ENCODE measurements at regions not wholly inside any gene's neighbourhood (a gene's known extent, or its start where the extent isn't known, plus 50 kb on each side); places are given as distances from the start of the nearest gene placed in this dataset.

GRCh38 chr13:108425056-108425455 is 155.5 kb downstream of the TNFSF13B start:
- H3K27me3 ChIP-seq, result no peaks in the 10 kb centered on the region
- H3K4me3 ChIP-seq (ENCODE audit: low read depth in 1 of 2, low read length in 1 of 2), result no peak overlapping the region
- no peak overlapping the region for H3K27ac ChIP-seq
- peaks cover under 1 to 2% of the 10 kb centered on the region in 2 experiments for H3K4me1 ChIP-seq (ENCODE audit: control insufficient read depth in 1 of 2, insufficient read depth in 1 of 2, low read depth in 1 of 2, low read length in 1 of 2)
- no peaks in the 10 kb centered on the region for H3K9me3 ChIP-seq
- TF ChIP-seq CTCF (IDR thresholded peaks at IDR 0.05), result no peak
- H3K36me3 ChIP-seq, result no peaks in the 10 kb centered on the region

GRCh38 chr13:108426893-108427292 is 157.4 kb downstream of the TNFSF13B start:
- Histone ChIP-seq H3K4me3 (ENCODE audit: low read depth in 1 of 2, low read length in 1 of 2) (no peak overlapping the region), H3K36me3 (no peaks in the 10 kb centered on the region), H3K9me3 (no peaks in the 10 kb centered on the region), H3K27me3 (no peaks in the 10 kb centered on the region), H3K4me1 (ENCODE audit: control insufficient read depth in 1 of 2, insufficient read depth in 1 of 2, low read depth in 1 of 2, low read length in 1 of 2) (no peaks in the 10 kb centered on the region), H3K27ac (no peak overlapping the region)
- no peak for TF ChIP-seq CTCF (IDR thresholded peaks at IDR 0.05)

GRCh38 chr13:108427355-108427754 is 157.8 kb downstream of the TNFSF13B start:
- H3K4me3 ChIP-seq (ENCODE audit: low read depth in 1 of 2, low read length in 1 of 2), result no peak overlapping the region
- H3K27ac ChIP-seq, result no peak overlapping the region
- no peaks in the 10 kb centered on the region for H3K9me3 ChIP-seq
- no peak for TF ChIP-seq CTCF (IDR thresholded peaks at IDR 0.05)
- H3K4me1 ChIP-seq (ENCODE audit: control insufficient read depth in 1 of 2, insufficient read depth in 1 of 2, low read depth in 1 of 2, low read length in 1 of 2), result no peaks in the 10 kb centered on the region
- no peaks in the 10 kb centered on the region for H3K36me3 ChIP-seq
- no peaks in the 10 kb centered on the region for H3K27me3 ChIP-seq

- no peak for TF ChIP-seq CTCF (IDR thresholded peaks at IDR 0.05)
- no peaks in the 10 kb centered on the region for H3K27me3 ChIP-seq
- H3K4me3 ChIP-seq (ENCODE audit: low read depth in 1 of 2, low read length in 1 of 2), result no peak overlapping the region
- no peaks in the 10 kb centered on the region for H3K36me3 ChIP-seq
- H3K27ac ChIP-seq, result no peak overlapping the region
- no peaks in the 10 kb centered on the region for H3K4me1 ChIP-seq (ENCODE audit: control insufficient read depth in 1 of 2, insufficient read depth in 1 of 2, low read depth in 1 of 2, low read length in 1 of 2)
- no peaks in the 10 kb centered on the region for H3K9me3 ChIP-seq
Measured at GRCh38 chr13:108428691-108429090, 159.2 kb downstream of the TNFSF13B start.

- Histone ChIP-seq H3K9me3 (no peaks in the 10 kb centered on the region), H3K4me3 (ENCODE audit: low read depth in 1 of 2, low read length in 1 of 2) (no peak overlapping the region), H3K27ac (no peak overlapping the region), H3K27me3 (no peaks in the 10 kb centered on the region), H3K4me1 (ENCODE audit: control insufficient read depth in 1 of 2, insufficient read depth in 1 of 2, low read depth in 1 of 2, low read length in 1 of 2) (no peaks in the 10 kb centered on the region), H3K36me3 (no peaks in the 10 kb centered on the region)
- no peak for TF ChIP-seq CTCF (IDR thresholded peaks at IDR 0.05)
Measured at GRCh38 chr13:108433976-108434755, 164.6 kb downstream of the TNFSF13B start.
